Tibial nerve (tissue), 4 donors: ENCODE measurements at regions not wholly inside any gene's neighbourhood (a gene's known extent, or its start where the extent isn't known, plus 50 kb on each side); places are given as distances from the start of the nearest gene placed in this dataset.

Source experiments
- CTCF ChIP-seq, 5 experiments: fragments of 200-600 bp in 3 of 5; fragments of 450-650 bp in 2 of 5; sonication (generic) in 3 of 5; IDR thresholded peaks; one replicate each; pipeline ENCODE4 v1.5.1; 2016 to 2019; ENCODE audit warnings: antibody characterized with exemption in 5 of 5, mild to moderate bottlenecking in 3 of 5, moderate library complexity in 2 of 5
- EP300 ChIP-seq, 2 donors: sonication (generic); formaldehyde crosslinking; IDR thresholded peaks; one replicate each; pipeline ENCODE4 v1.6.1; 2017; ENCODE audit warnings: antibody characterized with exemption in 2 of 2, mild to moderate bottlenecking in 1 of 2
- POLR2A ChIP-seq, 2 donors: fragments of 450-650 bp; IDR thresholded peaks; one replicate each; pipeline ENCODE4 v1.6.1; 2017; ENCODE audit warnings: antibody characterized with exemption in 2 of 2, mild to moderate bottlenecking in 2 of 2, moderate library complexity in 2 of 2

GRCh38 chr1:82934074-82934473 is 1064.9 kb downstream of the TTLL7 start:
- TF ChIP-seq CTCF (IDR thresholded peaks at IDR 0.05) (no peak), EP300 (IDR thresholded peaks at IDR 0.05) (no peak), POLR2A (IDR thresholded peaks at IDR 0.05) (no peak)
